RPMI7951 (cell line): ENCODE measurements at regions not wholly inside any gene's neighbourhood (a gene's known extent, or its start where the extent isn't known, plus 50 kb on each side); places are given as distances from the start of the nearest gene placed in this dataset.
"Not testable (repeated sequence)": the region's sequence is repeated elsewhere in the genome, so short reads cannot be mapped to it uniquely, and the experiment has no call there.

ENCODE experiments used
- DNase-seq: peaks from one replicate; pipeline ENCODE4 v3.0.0-alpha.2; 2012; ENCODE audit warnings: low read depth

DNA sequence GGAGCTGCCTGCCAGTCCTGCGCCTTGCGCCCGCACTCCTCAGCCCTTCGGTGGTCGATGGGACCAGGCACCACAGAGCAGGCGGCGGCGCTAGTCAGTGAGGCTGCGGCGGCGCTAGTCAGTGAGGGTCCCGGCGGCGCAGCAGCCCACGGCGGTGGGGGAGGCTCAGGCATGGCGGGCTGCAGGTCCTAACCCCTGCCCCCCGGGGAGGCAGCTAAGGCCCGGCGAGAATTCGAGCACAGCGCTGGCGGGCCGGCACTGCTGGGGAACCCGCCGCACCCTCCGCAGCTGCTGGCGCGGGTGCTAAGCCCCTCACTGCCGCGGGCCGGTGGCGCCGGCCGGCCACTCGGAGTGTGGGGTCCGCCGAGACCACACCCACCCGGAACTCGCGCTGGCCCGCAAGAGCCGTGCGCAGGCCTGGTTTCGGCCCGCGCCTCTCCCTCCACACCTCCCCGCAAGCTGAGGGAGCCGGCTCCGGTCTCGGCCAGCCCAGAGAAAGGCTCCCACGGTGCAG, 867.4 kb downstream of the DSC3 start:
- no peak for DNase-seq

DNA sequence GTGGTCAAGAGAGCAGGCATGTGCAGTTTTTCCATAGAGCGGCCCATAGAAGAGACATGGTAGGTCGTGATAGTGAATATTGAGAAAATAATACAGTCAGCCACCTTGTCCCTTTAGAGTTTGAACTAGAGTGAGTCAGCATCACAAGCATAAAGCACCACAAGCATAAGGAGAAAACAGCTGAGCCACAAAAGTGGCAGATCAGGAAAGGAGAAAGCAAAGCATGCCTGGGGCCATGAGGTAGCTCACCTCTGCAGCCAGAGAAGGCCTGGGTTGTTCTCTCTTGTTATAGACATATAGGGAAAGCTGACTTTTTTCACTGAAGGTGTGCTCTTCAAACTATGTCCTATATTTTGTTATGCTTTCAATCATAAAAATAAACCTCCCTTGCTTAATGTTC, 879.0 kb downstream of the DSC3 start:
- no peak for DNase-seq

DNA sequence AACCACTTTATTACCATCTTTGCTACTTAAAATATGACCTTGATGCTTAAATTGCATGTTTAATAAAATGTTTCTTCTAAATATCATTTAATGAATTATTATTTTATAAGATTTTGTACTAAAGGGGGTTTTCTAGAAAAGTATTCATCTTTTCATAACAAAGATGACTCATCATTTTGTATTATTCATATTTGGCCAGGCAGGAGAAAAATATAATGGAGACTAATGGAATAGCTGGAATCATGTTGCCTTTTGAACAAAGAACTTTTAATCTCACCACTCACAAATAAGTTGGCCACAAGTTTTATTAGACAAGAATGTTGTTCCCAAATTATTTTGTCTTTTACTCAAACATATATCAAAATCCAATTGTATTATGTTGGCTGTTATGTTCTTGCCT, 882.4 kb downstream of the DSC3 start:
- DNase-seq = no peak

DNA sequence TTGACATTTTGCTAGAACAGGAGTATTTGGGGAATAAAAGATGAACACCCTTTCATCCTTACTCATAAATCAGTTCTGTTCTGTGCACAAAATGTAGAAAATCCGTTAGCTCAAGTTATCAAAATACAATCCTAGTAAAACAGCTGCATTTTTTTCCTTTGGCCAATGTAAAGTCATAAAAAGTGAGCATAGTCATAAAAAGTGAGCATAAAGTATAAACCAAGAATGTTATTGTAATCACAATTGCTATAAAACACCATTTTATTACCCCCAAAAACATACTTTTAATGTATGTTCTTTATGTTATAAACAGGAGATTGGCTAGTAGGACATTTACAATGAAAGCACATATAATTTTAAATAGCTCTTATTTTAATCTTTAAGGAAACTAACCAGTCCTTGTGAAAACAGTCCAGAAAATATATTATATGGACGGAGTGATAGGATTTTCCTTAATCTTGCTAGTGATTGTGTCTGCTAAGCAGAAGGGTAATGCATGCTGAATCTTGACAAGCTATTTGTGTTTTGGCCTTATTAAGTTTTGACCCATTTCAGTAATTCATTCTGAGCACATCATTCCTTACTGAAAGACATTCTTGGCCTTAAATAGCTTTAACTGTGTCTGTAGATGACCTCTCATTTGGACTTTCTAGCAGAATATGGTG, 891.8 kb downstream of the DSC3 start:
- DNase-seq = no peak

DNA sequence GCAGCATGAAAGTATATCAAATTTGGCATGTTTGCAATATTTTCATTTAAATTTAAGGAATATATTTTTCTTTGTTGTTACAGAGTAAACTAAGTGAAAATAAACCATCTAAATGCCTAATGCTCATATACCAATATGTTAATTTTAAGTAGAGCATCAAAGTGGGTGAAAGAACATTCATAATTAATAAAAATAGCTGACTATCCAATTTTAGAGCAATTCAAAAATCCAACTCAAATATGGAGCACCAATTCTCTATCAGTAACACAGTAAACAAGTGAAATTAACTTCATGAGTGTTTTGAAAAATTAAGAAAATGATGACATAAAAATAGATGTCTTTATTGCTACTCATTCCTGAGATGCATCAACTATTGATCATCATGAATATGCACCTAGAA, 893.0 kb downstream of the DSC3 start:
- no peak for DNase-seq

DNA sequence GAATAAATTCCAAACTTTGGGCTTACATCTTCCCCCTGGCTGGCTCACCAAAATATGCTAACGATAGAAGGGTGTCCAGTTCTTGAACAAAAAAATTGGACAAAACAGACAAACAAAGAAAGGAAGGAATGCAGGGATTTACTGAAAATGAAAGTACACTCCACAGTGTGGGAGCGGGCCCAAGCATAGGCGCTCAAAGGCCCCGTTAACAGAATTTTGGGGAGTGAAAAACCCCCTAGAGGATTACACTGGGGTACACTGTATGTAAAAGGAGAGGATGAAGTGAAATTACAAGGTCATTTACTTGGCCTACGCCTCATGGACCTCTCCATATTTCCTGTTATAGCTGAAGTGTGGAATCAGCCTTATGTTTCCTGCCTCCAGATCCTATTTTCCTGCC, 899.7 kb downstream of the DSC3 start:
- DNase-seq = no peak

DNA sequence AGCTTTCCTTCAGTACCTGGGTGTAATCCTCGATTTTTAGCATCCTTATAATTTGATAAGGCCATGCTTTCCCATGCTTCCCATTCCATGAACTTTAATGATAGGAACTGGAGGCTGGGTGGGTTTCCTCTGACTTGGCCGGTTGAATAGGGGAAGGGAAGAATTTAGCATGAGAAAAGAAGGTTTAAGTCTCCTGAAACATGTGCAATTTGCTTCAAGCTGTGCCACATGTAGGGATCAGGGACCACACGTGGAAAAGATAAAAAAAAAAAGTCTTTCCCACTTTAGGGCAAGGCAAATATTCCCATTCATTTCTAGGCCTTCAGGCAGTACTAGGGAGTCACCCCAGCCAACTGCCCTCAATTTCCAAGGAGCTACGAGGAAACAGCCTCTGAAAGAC, 900.3 kb downstream of the DSC3 start:
- no peak for DNase-seq

DNA sequence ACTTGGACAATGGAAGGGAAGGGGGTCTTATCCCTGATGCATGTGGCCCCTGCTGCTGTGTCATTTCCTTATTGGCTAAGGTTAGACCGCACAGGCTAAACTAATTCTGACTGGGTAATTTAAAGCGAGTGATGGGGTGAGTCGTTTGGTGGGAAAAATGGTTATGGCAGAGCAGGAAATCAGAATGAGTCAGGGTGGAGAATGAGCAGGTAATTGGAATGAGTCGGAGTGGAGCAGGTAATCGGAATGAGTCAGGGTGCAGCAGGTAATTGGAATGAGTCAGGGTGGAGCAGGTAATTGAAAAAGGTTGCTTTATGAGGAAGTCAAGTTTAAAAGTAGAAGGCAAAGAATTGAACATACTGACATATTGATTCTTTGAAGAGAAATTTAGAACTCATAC, 901.0 kb downstream of the DSC3 start:
- not testable (repeated sequence) for DNase-seq

DNA sequence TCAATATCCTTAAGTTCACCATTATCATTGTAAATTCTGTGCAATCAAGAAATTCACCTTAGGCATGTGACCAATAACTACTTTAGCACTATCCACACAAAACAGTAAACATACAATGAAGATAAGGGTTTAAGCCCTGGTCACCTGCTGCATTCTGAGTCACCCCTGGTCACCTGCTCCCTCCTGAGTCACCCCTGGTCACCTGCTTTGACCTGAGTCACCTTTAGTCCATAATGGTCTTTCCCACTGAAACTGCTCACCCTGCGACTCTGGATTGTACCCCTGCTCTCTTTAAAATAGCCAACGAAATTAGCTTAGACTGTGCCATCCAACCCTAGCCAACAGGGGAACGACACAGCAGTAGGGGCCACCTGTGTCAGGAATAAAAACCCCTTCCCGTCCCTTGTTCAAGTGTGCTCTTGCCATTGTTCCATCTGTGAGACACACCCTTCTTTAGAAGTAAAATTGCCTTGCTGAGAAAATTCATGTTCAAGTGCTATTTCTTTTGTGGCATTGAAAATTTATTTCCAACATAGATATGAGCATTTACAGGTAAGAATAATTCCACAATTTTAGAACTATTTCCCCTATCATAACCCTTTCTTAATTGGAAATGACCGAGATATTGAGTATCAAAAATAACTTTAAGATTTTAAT, 902.8 kb downstream of the DSC3 start:
- DNase-seq = no peak

DNA sequence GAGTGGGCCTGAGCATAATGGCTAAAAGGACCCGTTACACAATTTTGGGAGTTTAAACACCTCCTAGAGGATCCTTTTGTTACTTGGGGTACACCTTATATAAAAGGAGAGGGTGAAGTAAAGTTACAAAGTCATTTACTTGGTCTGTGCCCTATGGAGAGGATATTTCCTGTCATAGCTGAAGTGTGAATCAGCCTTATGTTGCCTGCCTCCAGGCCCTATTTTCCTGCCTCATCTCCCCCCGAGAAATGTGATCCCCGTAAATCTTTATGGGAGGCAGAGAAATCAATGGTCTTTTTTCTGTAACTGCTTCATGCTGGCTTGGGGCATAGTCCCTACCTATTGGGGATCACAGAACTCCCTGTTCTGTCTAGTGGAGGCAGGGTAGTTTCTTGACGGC, 906.6 kb downstream of the DSC3 start:
- peak; percentile 10 for DNase-seq

DNA sequence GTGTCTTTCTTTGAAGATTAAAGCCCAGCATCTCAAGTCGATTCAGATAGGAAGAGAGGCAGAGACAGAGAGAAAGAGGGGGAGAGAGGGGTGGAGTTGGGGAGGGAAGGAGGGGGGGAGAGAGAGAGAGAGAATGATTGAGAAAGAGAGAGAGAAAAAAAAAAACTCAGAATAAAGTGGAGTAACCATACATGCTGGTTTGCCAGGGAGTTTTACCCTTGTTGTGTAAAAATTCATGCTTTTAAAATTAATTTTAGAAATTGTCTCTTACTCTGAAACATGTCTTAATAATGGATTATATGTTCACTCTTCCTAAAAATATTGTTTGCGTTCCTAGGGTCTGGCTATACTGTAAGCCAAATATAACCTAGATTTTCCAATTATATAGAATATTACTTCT, 908.5 kb downstream of the DSC3 start:
- no peak for DNase-seq

DNA sequence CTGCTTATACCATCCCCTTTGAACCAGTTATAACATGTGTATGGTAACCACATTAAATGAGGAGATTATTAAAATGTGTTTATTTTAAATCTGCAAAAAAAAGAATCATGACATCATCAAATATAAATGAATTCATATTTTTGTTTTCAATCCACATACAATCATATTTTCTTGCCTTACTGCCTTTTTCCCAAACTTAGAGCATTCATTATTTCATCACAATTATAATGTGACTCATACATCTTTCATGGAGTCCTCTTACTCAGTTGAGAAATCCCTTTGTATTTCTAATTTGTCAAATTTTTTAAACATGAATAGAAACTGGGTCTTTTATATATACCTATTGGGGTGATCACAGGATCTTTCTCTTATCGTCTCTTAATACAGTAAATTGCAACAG, 909.6 kb downstream of the DSC3 start:
- DNase-seq = no peak

DNA sequence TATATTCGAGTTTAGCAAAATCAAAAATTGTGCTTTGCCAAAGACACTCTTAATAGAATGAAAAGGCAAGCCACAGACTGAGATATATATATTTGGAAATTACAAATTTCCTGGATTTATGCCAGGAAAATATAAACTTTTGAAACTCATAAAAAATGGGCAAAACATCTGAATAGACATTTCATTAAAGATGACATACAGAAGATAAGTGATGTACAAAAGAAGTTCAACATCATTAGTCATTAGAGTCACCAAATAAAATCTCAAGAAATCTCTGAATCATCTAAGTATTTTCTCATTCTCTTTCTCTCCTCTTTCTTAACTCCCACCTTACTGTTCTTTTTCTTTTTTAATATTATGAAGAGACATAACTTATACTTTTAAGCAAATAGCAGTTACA, 921.1 kb downstream of the DSC3 start:
- no peak for DNase-seq

DNA sequence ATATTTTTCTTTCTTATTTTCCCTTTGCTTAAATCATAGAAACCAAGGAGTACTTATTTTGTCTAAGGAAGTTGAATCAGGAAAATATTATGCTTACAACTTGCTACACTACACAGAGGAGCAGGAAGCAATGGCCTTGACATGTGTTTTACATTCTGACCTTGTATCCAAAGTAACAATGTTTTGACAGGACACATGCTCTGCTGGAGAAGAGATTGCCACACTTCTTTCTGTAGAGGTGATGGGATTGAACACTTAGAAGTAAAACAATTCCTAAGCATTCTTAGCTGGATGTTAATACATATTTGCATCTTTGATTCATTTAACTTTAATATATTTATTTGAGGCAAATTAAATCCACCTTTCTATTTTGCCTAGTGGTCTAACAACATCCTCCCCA, 929.1 kb downstream of the DSC3 start:
- no peak for DNase-seq

DNA sequence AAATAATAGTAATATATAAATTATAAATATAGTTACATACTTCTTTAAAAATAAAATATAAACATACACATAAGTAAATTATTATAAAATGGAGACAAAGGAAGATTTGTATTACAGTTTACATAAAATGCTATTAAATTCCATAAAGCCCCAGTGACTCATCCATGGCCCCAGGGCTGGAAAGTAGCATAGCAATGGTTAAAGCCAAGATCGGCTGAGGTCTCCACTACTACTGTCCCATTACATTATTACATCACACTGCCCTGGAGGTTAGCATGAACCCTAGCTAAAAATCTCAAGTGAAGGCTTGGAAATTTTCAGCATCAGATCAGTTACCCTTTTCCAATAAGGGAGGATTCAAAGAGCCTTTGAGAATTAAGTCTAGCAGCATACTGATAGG, 936.2 kb downstream of the DSC3 start:
- DNase-seq = peak; percentile 54

DNA sequence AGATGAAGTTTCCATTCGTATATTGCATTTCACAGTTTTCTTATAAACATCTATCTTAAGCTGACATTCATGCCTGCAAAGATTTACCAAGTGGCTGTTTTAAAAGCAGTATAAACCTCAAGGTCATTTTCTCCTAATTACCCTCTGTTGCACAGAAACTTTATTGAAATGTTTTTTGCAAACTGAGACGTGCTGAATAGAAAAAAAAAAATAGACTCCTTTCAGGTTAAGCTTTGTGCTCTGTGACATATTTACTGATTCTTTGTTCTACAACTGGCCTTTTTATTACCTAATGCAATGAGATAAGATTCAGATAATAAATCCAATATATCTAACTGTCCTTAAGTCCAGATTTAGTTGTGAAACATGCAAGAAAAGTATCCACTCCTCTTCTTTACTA, 938.7 kb downstream of the DSC3 start:
- no peak for DNase-seq

DNA sequence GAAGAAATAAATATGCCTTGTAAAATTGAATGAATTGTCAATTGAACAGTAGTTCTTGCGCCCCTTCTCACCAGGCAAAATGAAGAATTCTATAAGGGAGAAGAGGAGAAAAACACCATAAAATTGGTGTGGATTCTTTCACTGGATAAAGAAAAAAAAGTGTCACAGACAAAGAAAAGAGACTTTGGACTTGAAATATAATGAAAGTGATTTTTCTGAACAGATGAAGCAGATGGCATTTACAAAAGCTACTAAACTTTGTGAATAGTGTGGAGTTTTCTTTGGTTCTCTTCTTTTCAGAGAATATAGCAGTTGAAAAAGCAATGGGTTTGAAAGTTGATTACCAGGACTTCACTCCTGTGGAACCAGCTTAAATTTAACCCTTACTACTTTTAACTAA, 945.7 kb downstream of the DSC3 start:
- DNase-seq = no peak

DNA sequence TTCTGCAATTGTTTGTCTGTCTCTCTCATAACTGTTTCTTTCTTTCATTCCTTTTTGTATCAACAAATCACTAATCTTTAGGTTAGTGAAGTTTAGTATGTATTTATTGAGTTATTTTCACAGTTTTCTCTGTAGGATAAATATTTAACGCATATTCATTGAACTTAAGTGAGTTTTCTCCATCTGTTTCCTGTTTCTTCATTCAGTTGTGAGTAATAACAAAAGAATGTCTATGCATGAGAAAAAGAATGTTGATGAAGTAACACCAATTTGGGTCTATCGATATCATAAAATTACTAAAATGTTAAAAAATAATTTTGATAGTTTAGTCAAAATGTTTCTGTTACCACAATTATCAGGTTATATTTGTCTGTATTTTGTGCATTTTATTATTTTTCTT, 948.0 kb downstream of the DSC3 start:
- DNase-seq = peak; percentile 11

DNA sequence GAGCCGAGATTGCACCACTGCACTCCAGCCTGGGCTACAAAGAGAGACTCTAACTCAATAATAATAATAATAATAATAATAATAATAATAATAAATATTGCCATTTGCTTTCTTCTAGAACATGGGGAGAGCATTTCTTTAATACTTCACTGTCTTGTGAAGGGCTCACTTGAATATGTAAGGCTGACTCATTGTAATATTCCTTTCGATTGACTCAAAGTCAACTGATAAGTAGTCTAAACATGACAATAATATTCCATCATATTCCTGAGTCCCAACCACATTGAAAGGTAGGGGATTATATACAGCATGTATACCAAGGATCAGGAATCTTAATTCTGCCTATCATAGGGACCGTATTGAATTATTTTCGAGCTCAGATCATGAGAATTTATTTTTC, 949.2 kb downstream of the DSC3 start:
- DNase-seq = no peak

DNA sequence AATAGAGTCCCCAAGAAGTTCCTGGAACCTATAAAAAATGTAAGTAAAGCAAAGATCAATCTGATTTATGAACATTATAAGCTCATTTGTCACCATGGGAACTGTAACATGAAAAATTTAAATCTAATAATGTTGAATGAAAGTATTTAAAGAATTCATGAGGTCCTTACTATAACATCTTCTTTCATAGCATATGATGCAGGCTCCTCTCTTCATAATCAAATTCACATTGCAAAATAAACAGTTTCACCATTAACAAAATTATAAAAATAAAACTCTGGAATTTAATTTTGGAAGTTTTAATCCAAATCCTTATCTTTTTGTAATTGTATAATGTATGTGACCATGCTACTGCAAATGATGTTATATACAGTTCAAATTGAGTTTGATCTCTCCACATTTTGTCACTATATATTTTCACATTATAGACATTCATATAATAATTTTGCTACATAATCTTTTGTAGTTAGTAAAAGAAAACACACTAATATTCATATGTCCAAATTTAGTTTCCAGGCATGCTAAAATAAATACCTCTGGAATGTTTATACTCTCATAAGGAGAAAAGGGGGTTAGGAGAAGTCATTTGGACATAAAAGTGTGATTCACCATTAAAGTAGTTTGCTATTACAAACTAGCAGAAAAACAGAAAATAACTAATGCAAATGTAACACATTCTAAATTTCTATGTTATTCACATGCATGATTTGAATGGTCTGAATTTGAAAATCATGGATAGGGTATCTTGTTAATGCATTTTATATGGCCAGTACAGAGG, 954.1 kb downstream of the DSC3 start:
- DNase-seq = no peak

DNA sequence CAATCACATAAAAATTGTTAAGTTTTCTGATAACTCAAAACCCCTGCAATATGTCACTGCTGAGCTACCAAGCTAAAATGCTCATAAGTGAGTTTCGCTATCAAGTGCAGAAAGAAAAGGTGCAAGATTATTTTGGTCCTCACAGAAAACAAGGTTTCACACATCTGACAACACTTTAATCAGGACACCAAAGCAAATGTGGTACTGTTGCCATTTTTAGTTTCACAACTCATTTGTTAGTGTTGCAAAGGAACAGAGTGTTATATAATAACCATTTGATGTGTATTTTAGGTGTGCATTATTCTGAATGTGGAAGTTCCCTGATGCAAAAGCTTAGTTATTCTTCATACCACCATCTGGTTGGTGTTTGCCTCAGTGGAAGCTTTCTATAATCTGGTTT, 956.2 kb downstream of the DSC3 start:
- DNase-seq = no peak

DNA sequence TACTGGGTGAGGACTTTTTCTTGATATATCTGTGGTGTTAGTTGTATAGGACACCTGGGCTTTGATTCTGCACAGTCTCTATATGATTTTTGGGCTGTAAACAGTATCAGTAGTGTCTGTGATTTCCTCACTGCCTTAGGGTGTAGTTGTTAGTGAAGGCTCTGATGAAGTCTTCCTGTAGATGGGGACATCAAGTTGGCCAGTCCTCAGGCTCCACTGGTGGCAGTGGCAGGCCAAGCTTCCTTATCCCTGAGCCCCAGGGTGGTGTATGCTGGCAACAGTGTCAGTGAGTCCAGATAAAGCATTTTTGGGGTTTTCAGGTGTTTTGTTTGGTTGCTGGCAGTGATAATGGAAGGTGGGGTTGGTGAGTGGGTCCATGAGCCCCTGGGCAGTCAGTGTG, 961.4 kb downstream of the DSC3 start:
- no peak for DNase-seq
